PC-3 (cell line): ENCODE measurements at regions not wholly inside any gene's neighbourhood (a gene's known extent, or its start where the extent isn't known, plus 50 kb on each side); places are given as distances from the start of the nearest gene placed in this dataset.

Source experiments
- ATAC-seq: fragments of 200-7000 bp; cut with Tn5 transposase; 2 replicates; pipeline ENCODE4 v1.9.1; 2020; ENCODE audit warnings: mild to moderate bottlenecking, moderate library complexity
- BruUV-seq: library from RNA; stranded (reverse); fragments of 400-500 nt; replicated peaks from 2 replicates; lab custom pipeline; 2021; lab: Mats Ljungman, UMichigan
- CTCF ChIA-PET: fragments of 300-600 bp; sonication (Branson Sonifier 250); formaldehyde crosslinking; loops from one replicate; lab custom pipeline; 2022; ENCODE audit warnings: antibody characterized with exemption; lab: Charles Lee
- POLR2A ChIA-PET: fragments of 300-600 bp; sonication (Branson Sonifier 250); formaldehyde crosslinking; loops from one replicate; lab custom pipeline; 2022; ENCODE audit warnings: antibody characterized with exemption; ENCODE audit not compliant: unreplicated experiment; lab: Charles Lee
- DNase-seq: peaks from one replicate; pipeline ENCODE4 v3.0.0-alpha.2; 2015
- H2AFZ ChIP-seq: fragments of 300-600 bp; sonication (generic); 2 replicates; pipeline ENCODE4 v1.6.0; 2016; ENCODE audit warnings: antibody characterized with exemption, low read length
- H3F3A ChIP-seq: fragments of 300-600 bp; sonication (generic); one replicate; pipeline ENCODE4 v1.6.0; 2017; ENCODE audit warnings: antibody characterized with exemption, low read length, control low read depth, mild to moderate bottlenecking; ENCODE audit not compliant: unreplicated experiment
- H3K27ac ChIP-seq: fragments of 300-600 bp; sonication (generic); 2 replicates; pipeline ENCODE4 v1.5.1; 2016; ENCODE audit warnings: mild to moderate bottlenecking, low read length
- H3K27me3 ChIP-seq: fragments of 300-600 bp; sonication (generic); 2 replicates; pipeline ENCODE4 v1.6.1; 2016; ENCODE audit warnings: low read length, mixed read lengths
- H3K36me3 ChIP-seq: fragments of 300-600 bp; sonication (generic); 2 replicates; pipeline ENCODE4 v1.6.1; 2016; ENCODE audit warnings: low read depth, mixed run types, low read length, mixed read lengths
- H3K4me1 ChIP-seq: fragments of 300-600 bp; sonication (generic); 2 replicates; pipeline ENCODE4 v1.5.1; 2016; ENCODE audit warnings: low read length; ENCODE audit not compliant: insufficient read depth
- H3K4me2 ChIP-seq: fragments of 300-600 bp; sonication (generic); 2 replicates; pipeline ENCODE4 v1.6.0; 2016; ENCODE audit warnings: low read length
- H3K4me3 ChIP-seq: fragments of 300-600 bp; sonication (generic); 2 replicates; pipeline ENCODE4 v1.5.1; 2016; ENCODE audit warnings: mild to moderate bottlenecking, low read length, mixed read lengths
- H3K79me2 ChIP-seq: fragments of 300-600 bp; sonication (generic); 2 replicates; pipeline ENCODE4 v1.6.1; 2017; ENCODE audit warnings: low read length, mixed read lengths
- H3K9ac ChIP-seq: fragments of 300-600 bp; sonication (generic); 2 replicates; pipeline ENCODE4 v1.6.0; 2016; ENCODE audit warnings: mild to moderate bottlenecking, low read length
- H3K9me2 ChIP-seq: fragments of 300-600 bp; sonication (generic); replicated peaks from 2 replicates; pipeline ENCODE4 v1.6.1; 2016; ENCODE audit warnings: mixed run types, low read length, mixed read lengths
- H3K9me3 ChIP-seq: fragments of 300-600 bp; sonication (generic); 2 replicates; pipeline ENCODE4 v1.6.1; 2016; ENCODE audit warnings: low read length, mixed read lengths
- H4K20me1 ChIP-seq: fragments of 300-600 bp; sonication (generic); 2 replicates; pipeline ENCODE4 v1.6.1; 2016; ENCODE audit warnings: low read length, mixed read lengths
- EZH2 ChIP-seq: fragments of 300-600 bp; sonication (generic); IDR thresholded peaks from one replicate; pipeline ENCODE4 v1.6.1; 2017; ENCODE audit warnings: antibody characterized with exemption, mild to moderate bottlenecking, low read length; ENCODE audit not compliant: unreplicated experiment
- EZH2phosphoT487 ChIP-seq: fragments of 300-600 bp; sonication (generic); IDR thresholded peaks from 2 replicates; pipeline ENCODE4 v1.6.1; 2018; ENCODE audit warnings: mild to moderate bottlenecking, antibody characterized with exemption, low read length, borderline replicate concordance
- intact Hi-C: fragments of 100-400 bp; cut with micrococcal nuclease; formaldehyde crosslinking; loops from 2 replicates; pipeline ENCODE4 v1.9.0; 2023
- TF ChIP-seq, protein P1 (sequence below): fragments of 300-600 bp; sonication (generic); conservative IDR thresholded peaks from 2 replicates; pipeline ENCODE4 v1.5.1; 2017; ENCODE audit warnings: antibody characterized with exemption, low read depth, mild to moderate bottlenecking, low read length

DNA sequence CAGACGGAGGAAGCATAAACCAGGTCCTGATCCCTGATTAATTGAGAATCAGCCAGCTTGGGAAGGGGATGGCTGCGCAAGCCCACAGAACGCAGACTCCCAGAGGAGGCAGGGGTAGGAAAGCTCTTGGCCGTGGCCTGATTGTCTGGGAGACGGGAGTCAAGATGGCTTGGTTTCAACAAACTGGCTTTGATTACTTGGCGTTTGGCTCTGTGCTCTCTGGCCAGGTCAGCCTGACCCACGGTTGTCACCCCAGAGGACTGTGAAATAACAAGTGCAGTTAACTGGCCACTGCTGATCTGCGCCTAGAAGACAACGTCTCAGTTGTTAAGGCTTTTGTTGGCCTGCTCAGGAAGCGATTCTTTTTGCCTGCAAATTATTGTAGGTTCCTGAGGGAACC is 387.0 kb upstream of the PROK2 start:
- CTCF ChIA-PET: no interaction called here
- no peaks in the 10 kb centered on the region for H3K36me3 ChIP-seq
- H3K9me3 ChIP-seq: no peaks in the 10 kb centered on the region
- intact Hi-C loops: no loop called here
- H4K20me1 ChIP-seq: no peaks in the 10 kb centered on the region
- ATAC-seq: no peak
- TF ChIP-seq EZH2phosphoT487: no peak
- TF ChIP-seq EZH2: no peak
- TF ChIP-seq, protein P1, sequence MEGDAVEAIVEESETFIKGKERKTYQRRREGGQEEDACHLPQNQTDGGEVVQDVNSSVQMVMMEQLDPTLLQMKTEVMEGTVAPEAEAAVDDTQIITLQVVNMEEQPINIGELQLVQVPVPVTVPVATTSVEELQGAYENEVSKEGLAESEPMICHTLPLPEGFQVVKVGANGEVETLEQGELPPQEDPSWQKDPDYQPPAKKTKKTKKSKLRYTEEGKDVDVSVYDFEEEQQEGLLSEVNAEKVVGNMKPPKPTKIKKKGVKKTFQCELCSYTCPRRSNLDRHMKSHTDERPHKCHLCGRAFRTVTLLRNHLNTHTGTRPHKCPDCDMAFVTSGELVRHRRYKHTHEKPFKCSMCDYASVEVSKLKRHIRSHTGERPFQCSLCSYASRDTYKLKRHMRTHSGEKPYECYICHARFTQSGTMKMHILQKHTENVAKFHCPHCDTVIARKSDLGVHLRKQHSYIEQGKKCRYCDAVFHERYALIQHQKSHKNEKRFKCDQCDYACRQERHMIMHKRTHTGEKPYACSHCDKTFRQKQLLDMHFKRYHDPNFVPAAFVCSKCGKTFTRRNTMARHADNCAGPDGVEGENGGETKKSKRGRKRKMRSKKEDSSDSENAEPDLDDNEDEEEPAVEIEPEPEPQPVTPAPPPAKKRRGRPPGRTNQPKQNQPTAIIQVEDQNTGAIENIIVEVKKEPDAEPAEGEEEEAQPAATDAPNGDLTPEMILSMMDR: no peak
- H3K4me3 ChIP-seq: no peak overlapping the region
- no peaks in the 10 kb centered on the region for H3K79me2 ChIP-seq
- no peak overlapping the region for H3K27ac ChIP-seq
- H3K27me3 ChIP-seq: no peaks in the 10 kb centered on the region
- POLR2A ChIA-PET: no interaction called here
- DNase-seq: no peak
- H3K9ac ChIP-seq: no peak overlapping the region
- H3K4me2 ChIP-seq: no peak overlapping the region
- H3K9me2 ChIP-seq: no peaks in the 10 kb centered on the region
- no peaks in the 10 kb centered on the region for H3F3A ChIP-seq
- no peak overlapping the region for H2AFZ ChIP-seq
- BruUV-seq: no TSS peak
- H3K4me1 ChIP-seq: no peaks in the 10 kb centered on the region

DNA sequence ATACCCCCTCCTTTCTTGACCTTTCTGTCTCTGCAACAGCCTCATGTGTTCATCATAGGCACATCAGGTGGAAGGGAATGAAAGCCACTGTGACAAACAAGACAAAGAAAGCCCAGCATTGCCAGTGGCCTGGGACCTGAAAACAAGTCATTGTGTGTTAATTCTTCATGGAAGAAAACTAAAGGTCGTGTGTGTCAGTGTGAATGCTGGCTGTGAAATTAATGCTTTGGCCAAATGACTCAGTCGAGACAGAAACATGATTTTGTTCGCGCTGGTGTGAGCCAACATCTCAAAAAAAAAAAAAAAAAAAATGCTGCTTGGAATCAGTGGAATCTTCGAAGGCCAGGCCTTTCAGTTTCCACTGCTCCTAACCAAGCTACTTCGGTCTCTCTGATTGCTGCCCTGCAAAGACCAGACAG is 386.5 kb upstream of the PROK2 start:
- Histone ChIP-seq H2AFZ (no peak overlapping the region), H3K4me3 (no peak overlapping the region), H3K9ac (no peak overlapping the region), H3K27me3 (no peaks in the 10 kb centered on the region), H3K9me3 (no peaks in the 10 kb centered on the region), H3K27ac (no peak overlapping the region), H3K9me2 (no peaks in the 10 kb centered on the region), H3F3A (no peaks in the 10 kb centered on the region), H3K79me2 (no peaks in the 10 kb centered on the region), H3K4me2 (no peak overlapping the region), H4K20me1 (no peaks in the 10 kb centered on the region), H3K4me1 (no peaks in the 10 kb centered on the region), H3K36me3 (no peaks in the 10 kb centered on the region)
- ATAC-seq (no peak), DNase-seq (no peak)
- POLR2A ChIA-PET: no interaction called here
- BruUV-seq: no TSS peak
- CTCF ChIA-PET: no interaction called here
- intact Hi-C loops: no loop called here
- TF ChIP-seq EZH2phosphoT487 (no peak), EZH2 (no peak)
- TF ChIP-seq, protein P1: no peak

DNA sequence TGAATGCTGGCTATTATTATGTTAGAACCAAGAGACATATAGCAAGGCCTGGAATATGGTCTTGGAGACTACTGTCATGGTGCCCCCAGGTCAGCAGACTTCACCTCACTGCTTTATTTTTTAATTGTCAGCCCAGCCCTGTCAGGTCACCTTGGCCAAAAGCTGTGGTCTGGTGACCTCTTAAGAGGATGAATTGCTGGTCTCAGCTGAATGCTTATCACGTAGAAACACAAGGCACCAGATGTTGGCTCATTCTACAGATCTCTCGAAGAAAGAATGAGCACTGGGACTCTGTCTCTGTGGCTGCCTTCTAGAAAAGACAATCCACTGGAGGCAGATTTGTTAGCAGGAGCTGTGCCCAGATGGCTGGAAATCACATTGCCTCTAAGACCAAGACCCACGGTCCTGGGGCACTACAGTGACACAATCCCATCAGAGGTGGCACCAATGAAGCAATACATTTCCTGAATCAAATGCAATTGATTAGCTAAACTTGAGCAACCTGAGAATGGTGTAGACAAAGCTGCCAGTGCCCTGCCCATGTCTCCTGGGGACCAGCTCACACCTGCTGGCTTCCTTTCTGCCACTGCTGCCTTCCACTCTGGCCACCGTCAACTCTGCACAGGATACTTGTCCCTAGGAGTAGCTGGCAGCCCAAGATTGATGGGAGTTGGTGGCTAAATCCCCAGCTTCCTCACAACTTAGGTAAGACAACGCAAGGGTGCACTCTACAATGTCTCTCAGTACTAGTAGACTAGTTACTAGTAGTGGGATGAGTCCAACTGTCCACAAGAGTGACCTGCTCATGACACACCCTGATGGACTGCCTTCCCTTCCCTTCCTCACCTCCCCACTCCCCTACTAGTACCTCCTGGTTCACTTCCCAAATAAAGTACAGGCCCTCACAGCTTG is 384.9 kb upstream of the PROK2 start:
- no peaks in the 10 kb centered on the region for H3K4me1 ChIP-seq
- no peaks in the 10 kb centered on the region for H3K9me3 ChIP-seq
- H3K9ac ChIP-seq: no peak overlapping the region
- H3F3A ChIP-seq: no peaks in the 10 kb centered on the region
- H3K36me3 ChIP-seq: no peaks in the 10 kb centered on the region
- no peaks in the 10 kb centered on the region for H3K9me2 ChIP-seq
- no peak overlapping the region for H3K27ac ChIP-seq
- H3K4me2 ChIP-seq: no peak overlapping the region
- H3K4me3 ChIP-seq: no peak overlapping the region
- no peaks in the 10 kb centered on the region for H3K27me3 ChIP-seq
- H2AFZ ChIP-seq: no peak overlapping the region
- ATAC-seq: no peak
- ChIA-PET CTCF (interaction anchor here (0.5 kb wide), 1 partner anchor 280 kb away, joined by 7 read pairs; no protein-coding TSS in a partner anchor), POLR2A (no interaction called here)
- TF ChIP-seq EZH2: no peak
- no peak for TF ChIP-seq EZH2phosphoT487
- TF ChIP-seq, protein P1: no peak
- no TSS peak for BruUV-seq
- no peak for DNase-seq
- intact Hi-C loops: no loop called here
- H3K79me2 ChIP-seq: no peaks in the 10 kb centered on the region
- no peaks in the 10 kb centered on the region for H4K20me1 ChIP-seq
